ENCODE measurements at regions not wholly inside any gene's neighbourhood (a gene's known extent, or its start where the extent isn't known, plus 50 kb on each side); places are given as distances from the start of the nearest gene placed in this dataset.

- no peak for TF ChIP-seq CTCF (IDR thresholded peaks at IDR 0.05)
- no peak for TF ChIP-seq POLR2A (IDR thresholded peaks at IDR 0.05)
Observed at GRCh38 chr17:72304859-72305258, 184.0 kb downstream of the SOX9 start.

Measured in heart left ventricle (tissue), 13 donors.